SK-N-SH (cell line): ENCODE measurements at regions not wholly inside any gene's neighbourhood (a gene's known extent, or its start where the extent isn't known, plus 50 kb on each side); places are given as distances from the start of the nearest gene placed in this dataset.

ENCODE experiments used
- CTCF ChIP-seq: fragments of 200-600 bp; sonication (generic); IDR thresholded peaks from 2 replicates; pipeline ENCODE4 v1.6.1; 2017; ENCODE audit warnings: antibody characterized with exemption, mild to moderate bottlenecking, moderate library complexity
- EP300 ChIP-seq, 2 experiments: IDR thresholded peaks; 2 replicates each; pipeline versions ENCODE4 v1.4.0 to v1.6.1; 2012; ENCODE audit warnings: borderline replicate concordance in 1 of 2, low read depth in 1 of 2, low read length in 1 of 2
- RCOR1 ChIP-seq: fragments of 150-350 bp; IDR thresholded peaks from 2 replicates; pipeline ENCODE4 v1.6.1; 2017; ENCODE audit warnings: antibody characterized with exemption, low read length
- SIN3A ChIP-seq: IDR thresholded peaks from 2 replicates; pipeline ENCODE4 v1.6.1; 2012; ENCODE audit warnings: low read depth, mild to moderate bottlenecking, low read length, moderate library complexity, borderline replicate concordance
- TCF12 ChIP-seq: IDR thresholded peaks from 2 replicates; pipeline ENCODE4 v1.4.0; 2012

- TF ChIP-seq CTCF (no peak), RCOR1 (no peak), TCF12 (no peak), EP300 (IDR thresholded peaks at IDR 0.05; ENCODE audit: borderline replicate concordance in 1 of 2, low read depth in 1 of 2, low read length in 1 of 2) (no peak), SIN3A (no peak)
Observed at GRCh38 chrX:121571333-121571732, 523.9 kb downstream of the GLUD2 start.
